ENCODE measurements at regions not wholly inside any gene's neighbourhood (a gene's known extent, or its start where the extent isn't known, plus 50 kb on each side); places are given as distances from the start of the nearest gene placed in this dataset.
"Not testable (repeated sequence)": the region's sequence is repeated elsewhere in the genome, so short reads cannot be mapped to it uniquely, and the experiment has no call there.

DNA sequence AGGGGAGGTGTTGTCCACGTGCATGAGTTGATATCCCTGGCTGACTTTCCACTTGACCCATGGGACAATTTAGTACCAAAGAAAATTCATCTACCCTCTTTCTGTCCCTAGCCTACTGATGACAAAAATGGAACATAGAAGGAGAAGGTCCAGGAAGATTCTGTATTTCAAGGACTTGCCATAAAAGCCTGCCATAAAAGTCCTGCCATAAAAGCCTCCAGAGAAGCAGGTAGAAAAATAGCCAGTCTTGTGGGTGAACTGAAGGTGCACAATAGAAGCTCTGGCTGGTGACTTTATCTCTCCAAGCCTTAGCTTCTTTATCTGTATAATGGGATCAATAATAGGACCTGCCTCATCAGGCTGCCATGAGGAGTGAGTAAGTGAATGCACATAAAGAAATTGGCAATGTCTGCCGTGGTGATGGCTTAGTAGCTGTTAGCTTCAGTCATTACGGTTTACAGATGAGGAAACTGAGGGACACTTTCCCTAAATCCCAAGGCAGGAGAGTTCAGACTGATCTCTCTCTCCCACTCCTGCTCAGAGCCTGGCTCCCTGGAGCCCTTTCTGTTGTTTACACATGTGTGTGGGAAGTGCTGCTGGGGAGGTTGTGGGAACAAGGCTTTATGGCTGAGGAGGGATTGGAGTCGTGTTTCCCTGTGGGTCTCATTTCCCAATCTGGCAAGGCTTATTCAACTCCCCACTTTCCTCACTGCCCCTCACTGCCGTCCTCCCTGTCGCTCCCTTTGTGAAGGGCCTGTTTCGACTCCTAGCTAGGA, 101.5 kb downstream of the TRIM43 start:
- TF ChIP-seq, protein P1, sequence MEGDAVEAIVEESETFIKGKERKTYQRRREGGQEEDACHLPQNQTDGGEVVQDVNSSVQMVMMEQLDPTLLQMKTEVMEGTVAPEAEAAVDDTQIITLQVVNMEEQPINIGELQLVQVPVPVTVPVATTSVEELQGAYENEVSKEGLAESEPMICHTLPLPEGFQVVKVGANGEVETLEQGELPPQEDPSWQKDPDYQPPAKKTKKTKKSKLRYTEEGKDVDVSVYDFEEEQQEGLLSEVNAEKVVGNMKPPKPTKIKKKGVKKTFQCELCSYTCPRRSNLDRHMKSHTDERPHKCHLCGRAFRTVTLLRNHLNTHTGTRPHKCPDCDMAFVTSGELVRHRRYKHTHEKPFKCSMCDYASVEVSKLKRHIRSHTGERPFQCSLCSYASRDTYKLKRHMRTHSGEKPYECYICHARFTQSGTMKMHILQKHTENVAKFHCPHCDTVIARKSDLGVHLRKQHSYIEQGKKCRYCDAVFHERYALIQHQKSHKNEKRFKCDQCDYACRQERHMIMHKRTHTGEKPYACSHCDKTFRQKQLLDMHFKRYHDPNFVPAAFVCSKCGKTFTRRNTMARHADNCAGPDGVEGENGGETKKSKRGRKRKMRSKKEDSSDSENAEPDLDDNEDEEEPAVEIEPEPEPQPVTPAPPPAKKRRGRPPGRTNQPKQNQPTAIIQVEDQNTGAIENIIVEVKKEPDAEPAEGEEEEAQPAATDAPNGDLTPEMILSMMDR (conservative IDR thresholded peaks at IDR 0.05), result not testable (repeated sequence)
- not testable (repeated sequence) for TF ChIP-seq EZH2 (IDR thresholded peaks at IDR 0.05; ENCODE audit: low read depth)
